UCSD-AML1 (cell line): ENCODE measurements at regions not wholly inside any gene's neighbourhood (a gene's known extent, or its start where the extent isn't known, plus 50 kb on each side); places are given as distances from the start of the nearest gene placed in this dataset.

Experiments used
- DNase-seq: peaks from one replicate; lab custom pipeline; 2025; ENCODE audit not compliant: unreplicated experiment; lab: John Stamatoyannopoulos, UW

DNA sequence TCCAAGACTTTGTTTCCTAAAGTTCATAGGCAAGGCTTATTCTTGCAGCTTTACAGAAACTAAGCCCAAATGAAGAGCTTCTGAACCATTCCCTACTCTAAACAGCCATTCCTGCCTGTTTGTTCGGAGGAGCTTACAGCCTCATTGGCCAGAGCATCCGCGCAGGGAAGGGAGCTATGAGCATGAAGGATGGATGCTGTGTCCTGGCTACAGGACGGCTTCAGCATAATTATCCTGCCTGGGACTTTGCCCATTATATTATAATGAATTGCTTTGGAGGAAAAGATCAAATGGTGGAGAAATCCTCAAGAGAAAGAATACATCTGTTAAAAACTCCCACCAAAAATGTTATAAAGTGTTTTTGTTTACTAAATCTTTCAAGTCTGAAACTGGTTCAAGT is 378.2 kb upstream of the BTBD3 start:
- DNase-seq, result no peak

DNA sequence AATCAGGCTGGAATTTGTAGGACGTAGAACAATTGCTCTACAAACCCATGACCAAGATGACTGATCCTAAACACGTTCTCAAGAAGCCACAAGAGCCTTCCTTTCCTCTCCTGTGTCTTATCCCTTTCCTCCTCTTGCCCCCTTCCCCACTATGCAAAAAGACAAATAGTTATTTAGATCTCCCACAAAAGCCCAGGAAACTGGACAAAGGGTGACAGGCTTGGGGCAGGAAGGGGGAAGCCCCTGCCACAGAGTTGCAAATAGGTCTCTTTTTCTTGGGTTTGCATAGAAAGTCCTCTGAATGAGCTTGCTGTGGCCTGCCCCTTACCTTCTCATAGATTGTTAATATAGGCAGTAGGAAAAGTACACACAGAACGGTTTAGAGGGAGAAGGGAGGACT is 377.1 kb upstream of the BTBD3 start:
- no peak for DNase-seq

DNA sequence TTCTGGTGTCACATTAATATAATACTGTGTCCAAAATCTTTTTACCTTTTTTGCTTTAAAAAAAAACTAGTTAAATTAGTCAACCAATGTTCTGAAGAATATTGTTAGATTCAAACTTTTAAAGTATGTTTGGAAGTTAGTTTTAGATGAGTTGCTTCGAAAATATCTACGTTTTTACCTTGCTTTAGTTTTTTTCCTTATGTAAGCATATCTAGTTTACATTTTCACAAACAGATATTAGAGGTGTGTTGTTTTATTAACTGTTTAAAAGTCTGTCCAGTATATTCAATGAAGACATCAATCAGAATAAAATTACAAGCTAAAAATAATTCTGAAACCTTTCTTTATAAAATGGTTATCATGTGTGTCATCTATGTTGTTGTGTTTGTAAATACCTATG is 375.0 kb upstream of the BTBD3 start:
- no peak for DNase-seq

DNA sequence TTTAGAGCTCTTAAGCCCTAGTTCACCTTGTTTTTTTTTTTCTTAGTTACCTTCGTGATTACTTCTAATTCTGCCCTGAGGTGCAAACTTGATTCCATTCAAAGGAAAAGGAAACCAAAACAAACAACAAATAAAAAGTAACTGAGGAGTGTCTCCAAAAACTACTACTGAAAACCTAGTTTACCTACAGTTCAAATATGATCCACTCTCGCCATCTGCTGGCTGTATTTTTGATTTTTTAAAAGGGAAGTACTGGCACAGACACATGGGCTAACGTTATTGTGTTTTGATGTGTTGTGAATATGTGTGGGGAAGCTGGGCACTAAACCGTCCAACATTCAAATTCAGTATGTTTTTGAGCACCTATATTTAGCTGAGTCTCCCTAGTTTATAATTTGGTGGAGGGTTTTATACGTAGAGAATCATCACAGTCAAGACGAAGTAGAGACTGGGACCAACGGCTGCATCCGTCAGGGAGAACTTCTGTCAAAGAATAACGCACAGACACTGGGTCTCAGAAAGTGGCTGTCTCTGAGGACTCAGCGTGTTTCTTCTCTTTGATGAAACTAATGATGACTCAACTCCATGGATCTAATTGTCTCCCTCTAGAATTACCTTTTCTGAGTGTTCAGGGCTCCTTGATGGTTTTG is 373.5 kb upstream of the BTBD3 start:
- DNase-seq, result no peak

DNA sequence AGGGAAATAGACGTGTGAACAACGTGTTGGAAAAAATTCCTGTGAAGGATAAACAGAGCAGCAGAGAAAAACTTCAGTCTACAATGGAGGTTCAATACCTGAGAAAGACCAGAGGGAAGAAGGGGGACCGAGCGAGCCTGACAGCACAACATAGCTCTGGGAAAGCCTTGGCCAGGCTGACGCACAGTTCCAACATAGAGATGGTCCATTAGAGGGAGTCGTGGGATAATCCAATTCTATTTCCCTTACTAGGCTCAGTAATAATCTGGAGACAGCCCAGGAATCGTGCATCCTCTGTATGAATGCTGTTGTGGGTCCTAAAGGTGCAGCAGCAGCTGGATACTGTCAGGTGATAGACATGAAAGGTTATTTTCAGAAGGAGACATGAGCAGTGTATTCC is 370.8 kb upstream of the BTBD3 start:
- no peak for DNase-seq

DNA sequence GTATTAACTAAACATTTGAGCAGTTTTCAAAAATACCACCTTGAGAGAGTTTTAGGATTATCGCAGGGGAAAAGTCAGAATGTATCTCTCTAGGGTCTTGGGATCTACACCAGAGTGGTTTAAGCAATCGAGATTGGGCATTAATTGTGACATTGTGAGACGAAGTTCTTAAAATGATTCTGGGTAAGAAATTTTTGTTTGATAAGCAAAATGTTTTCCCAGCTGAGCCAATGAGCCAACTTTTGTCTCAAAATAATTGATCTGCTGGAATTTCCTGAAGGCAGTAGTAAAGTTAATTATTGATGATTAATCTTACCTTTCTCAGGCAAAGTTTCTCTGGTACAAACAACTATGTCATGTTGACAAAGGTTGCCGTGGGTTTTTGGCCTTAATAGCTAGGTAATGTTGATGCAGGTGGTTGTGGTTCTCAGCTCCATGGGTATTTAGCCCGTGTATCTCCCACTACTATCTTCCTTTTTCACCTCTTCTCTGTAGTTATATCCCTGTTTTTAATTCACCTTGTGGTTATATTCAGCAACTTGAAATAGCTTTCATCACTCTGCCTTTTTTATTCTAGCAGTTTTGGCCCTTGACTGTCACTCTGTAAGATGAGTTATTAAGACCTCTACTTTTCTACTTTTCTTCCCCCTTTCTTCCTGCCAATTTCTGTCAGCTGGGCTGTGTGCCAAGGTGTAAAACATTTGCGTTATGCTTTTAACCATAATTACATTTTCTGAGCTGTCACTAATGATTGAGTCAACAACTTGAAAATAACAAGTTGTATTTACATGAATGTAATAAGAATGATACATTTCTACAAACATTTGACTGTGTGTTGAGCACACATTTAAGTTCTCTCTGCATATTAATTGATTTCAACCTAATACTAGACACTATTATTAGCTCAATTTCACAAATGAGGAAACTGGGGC is 368.3 kb upstream of the BTBD3 start:
- DNase-seq, result no peak

DNA sequence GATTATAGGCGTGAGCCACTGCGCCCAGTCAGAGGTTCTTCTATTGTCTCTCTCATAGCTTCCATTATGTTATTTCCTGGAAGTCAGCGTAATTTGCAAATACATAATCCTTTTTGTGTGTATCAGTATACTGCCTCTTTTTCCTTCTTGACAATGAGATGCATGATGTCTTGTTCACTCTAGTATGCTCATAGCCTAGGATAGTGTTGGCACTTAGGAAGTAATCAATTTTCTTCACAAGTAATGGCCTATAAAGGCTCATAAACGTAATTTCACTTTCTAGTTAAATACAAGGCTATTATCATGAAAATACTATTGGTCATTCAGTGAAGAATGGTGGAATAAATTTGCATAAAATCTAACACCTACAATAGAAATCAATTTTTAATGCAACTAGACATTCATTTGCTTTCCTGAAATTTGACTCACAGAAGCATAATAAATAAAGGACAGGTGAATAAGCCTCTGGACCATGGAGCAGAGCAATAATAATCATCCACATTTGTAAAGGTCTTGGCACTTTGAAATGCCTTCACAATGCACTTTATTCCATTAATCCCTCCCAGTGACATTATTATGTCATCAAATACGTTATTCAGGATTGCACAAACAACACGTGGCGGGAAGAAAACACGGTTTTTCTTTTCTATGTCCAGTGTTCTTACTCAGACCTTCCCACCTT is 366.9 kb upstream of the BTBD3 start:
- DNase-seq, result no peak

DNA sequence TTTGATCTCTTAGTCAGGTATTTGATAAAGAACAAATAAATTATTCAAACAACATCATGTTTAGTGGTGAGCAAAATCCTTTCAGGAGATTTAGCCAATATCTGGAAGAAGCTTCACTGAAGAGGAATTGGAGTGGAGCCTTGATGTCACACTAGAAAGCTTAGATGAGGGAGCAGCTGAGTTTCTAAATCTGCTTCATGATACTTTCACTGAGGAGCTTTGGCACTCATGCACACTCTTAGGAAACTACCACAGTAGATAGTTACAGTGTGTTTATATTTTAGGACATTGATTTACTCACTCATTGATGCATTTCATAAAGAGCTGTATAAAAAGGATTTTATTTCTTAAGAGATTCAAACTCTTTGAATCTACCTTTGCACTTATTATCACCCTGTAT is 366.2 kb upstream of the BTBD3 start:
- DNase-seq, result no peak

DNA sequence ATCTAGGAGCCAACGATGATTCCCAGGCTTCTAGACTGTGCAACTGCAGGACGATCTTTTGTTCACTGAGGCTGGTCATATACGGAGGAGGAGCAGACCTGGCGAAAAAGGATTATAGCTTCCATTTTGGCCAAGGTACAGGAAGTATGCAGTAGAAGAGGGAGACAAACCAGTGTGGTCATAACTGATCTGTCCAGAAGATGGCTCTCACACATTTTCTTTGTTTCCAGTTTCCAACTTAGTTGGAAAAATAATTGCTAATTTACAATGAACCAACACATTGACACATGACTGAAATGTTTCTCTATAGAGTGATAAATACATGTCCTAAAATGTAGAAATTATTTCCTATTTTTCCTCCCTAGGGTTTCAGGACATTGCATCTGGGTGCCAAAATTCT is 364.1 kb upstream of the BTBD3 start:
- no peak for DNase-seq

DNA sequence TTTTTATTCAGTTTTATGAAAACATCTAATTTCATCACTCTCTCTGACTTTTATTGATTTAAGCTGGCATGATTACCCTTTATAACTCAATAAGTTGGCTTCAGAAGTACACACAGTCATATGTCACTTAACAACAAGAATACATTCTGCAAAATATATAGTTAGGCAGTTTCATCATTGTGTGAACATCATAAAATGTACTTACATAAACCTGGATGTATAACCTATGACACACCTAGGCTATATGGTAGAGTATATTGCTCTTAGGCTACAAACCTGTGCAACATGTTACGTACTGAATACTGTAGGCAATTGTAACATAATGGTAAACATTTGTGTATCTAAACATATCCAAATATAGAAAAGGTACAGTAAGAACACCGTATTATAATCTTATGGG is 362.2 kb upstream of the BTBD3 start:
- no peak for DNase-seq

DNA sequence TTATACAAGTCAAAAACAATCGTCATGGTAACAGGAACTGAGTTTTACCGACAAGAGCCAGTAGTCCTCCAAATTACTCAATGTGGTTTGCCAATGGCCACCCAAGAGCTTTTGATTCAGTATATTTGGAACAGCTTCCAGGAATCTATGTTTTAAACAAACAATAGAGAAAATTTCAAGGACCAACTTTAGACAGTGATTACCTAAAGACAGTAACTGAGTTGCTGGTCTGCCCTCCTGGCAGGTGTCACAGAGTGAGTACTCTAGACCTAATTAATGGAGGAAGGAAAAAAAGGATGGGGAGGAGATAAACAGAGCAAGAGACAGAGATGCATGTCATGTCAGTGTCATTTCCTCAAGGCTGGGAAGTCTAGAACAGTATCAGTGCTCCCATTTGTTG is 361.3 kb upstream of the BTBD3 start:
- no peak for DNase-seq

DNA sequence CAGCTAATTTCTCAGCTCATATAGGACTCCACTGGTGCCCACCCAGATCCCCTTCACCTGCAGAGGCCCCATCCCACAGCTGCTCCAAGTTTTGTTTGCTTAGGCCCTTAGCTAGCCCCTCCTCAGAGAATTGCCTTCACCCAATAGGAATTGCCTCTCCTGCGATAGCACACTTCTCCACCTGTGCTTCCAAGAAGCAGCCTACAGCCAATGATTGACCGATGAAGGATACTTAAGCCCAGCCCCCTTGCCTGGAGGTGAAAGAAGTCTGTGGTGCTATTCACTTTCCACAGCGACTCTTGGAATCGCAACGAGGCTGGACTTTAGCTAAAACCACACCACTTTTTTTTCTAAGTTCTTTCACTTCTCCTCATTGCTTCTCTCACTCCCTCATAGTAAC is 353.2 kb upstream of the BTBD3 start:
- DNase-seq, result no peak

DNA sequence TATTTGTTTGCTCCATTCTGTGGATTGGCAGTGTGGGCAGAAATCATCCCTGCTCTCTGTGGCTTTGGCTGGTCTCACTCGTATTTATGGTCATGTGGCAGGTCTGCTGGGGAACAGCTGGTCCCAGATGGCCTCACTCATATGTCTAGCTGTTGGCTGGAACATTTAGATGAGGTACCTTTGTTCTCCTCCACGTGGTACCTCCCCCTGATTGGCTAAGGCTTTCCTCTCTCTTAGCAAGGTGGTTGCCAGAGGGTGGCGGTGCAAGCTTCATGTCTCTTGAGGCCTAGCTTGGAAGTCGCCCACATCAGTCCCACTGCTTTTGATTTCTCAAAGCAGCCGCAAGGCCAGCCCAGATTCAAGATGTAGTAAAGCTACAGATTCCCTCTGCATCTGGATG is 348.5 kb upstream of the BTBD3 start:
- DNase-seq, result no peak

DNA sequence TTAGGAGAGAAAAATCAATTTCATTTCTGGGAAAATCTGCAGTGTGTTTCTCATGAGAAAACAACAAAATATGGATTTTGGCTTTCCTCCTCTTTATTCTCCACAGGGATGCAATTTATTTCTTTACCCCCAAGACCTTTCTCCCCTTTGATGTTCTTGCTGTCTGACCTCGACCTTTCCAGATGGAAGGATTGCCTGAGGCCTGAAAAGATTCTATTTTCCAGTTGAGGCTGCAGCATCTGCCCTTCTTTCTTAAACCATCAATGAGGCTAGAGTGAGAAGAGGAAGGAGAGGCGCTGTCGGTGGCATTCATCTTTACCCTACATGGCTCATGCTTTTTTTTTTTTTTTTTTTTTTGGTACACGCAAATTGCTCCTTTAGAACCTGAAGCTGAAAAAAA is 344.2 kb upstream of the BTBD3 start:
- DNase-seq, result no peak

DNA sequence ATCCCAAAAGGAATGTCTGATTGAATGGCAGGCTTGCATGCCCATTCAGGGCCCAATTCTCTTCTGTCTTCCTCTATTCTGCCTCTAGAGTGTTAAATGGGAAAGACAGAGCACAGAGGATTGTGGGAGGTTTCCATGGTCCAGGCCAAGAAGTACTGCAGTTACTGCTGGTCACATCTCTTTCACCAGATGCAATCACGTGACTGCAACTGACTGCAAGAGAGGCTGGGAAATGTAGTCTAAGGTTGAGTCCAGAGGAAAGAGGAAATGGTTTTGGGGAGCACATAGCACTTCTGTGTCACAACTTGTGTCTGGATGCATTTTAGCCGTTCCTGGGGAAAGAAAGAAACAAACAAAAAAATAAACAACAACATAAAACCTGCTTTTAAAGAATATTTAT is 336.4 kb upstream of the BTBD3 start:
- peak; percentile 26 for DNase-seq

DNA sequence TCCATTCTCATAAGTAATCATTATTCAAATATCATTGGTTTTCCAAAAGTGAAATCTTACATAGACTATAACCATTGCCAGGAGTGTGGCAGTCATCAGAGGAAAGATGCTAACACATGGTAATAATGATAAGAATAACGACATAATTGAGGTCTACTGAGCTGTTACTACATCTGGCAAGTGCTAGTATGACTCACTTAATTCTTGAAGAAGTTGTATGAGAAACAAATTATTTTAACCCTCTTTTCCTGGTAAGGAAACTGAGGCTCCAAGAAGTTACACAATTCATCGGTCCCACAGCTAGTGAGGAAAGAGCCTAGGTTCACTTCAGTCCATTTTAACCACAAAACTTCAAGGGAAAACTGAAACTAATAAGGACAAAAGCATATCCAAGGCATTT is 335.6 kb upstream of the BTBD3 start:
- no peak for DNase-seq

DNA sequence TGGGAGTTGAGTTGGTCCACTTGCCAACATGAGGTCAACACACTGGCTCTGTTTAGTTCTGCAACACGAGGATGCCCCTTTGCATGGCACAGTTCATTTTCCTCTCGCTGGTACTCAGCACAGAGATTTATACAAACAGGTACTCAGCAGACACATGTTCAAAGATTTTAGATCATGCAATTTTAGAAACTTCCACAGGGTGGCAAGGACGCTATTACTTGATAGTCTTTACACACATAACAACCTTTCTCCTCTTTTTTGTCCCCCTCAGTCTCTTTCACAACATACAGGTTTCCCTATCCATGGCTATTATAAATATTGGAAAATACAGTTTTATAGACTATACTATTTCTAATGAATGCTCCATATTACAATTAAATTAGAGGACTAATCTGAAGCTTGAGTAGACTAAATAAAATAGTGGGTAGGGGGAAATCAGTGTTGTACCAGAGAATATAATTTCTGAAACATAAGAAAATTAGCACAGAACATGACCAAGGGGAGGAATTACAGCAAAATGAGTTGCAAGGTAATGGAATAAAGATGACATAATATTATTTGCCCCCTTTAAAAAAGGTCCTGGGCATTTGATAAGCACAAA is 331.8 kb upstream of the BTBD3 start:
- DNase-seq, result no peak

DNA sequence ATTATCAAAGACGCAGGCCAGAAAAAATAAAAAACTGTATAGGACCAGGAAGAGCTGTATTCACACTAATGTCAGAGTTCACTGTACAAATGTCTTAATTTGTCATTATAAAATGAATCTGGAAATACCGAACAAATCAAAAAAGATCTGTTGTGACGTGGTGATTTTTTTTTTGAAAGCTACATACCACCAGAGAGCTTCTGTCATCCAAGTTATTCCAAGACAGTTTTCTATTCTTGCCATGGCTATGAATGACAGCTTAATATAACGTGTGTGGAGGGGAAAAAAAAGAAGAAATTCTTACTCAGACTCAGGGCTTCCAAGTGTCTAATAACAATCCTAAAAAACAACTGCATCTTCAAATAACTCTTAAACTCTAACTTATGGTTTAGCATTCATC is 328.8 kb upstream of the BTBD3 start:
- no peak for DNase-seq

DNA sequence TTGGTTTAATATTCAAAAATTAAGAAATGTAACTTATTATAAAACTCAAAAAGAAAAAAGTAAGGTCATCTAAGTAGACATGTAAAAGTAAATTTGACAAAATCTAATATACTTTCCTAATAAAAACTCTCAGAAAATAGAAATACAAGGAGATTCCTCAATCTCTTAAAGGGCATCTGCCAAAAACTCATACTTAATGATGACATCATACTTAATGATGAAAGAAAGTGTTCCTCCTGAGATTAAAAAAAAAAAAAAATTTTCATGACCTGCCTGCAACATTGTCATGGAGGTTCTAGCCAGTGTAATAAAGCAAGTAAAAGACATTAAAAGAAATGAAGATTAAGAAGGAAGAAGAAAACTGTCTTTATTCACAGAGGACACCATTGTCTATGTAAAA is 325.7 kb upstream of the BTBD3 start:
- no peak for DNase-seq

DNA sequence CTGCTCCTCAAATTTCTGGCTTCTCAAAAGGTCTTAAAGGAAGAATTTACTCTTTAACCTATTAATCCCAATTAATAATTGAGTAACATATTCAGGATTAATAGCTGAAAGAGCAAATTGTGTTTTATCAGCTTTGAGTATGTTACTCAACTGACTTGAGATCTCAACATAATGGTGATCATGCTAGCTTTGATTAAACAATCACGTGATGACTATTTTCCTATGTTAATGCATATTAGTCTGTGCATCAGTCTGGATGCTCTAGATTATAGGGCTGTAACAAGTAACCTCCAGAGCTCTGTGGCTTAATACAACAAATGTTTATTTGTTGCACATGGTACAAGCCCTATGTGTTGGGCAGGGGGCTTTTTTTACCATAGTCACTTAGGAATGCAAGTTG is 313.4 kb upstream of the BTBD3 start:
- DNase-seq, result no peak

DNA sequence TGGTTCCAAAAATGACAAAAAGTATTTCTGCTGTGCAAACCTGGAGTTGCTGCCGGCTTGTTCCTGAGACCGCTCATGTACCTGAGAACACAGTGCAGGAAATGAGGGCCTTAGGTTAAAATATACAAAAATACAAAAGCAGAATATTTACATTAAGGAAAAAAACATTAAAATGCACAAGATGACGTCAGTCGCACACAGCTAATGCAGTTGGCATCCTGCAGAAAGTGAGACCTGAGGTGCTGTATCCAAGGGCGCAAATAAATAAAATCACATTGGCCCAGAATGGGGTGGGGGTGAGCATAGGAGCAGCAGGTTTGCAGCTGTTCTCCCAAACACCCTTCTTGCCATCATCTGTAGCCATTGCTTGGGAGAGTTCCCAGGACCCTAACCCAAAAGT is 310.6 kb upstream of the BTBD3 start:
- no peak for DNase-seq

DNA sequence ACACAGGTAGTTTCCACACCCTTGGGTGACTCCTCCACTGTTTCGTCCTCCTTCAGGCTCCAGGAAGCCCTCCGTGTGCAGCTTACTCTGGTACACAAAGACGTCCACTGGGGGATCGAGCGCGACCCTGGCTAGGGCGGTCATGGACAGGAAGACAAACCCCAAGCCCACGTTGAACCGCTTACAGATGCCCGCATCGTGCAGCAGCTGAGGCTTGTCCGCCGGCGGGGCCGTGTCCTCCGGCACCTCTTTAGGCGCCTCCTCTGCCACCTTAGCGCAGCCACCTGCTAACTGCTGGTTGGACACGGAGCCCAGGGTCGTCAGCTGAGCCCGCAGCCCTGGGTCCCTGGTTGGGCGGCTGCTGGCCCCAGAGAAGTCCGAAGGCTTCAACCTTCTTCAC is 309.0 kb upstream of the BTBD3 start:
- no peak for DNase-seq
